SK-N-SH treated with all-trans-retinoic acid at 6 μM for 48 hours (cell line): ENCODE measurements at regions not wholly inside any gene's neighbourhood (a gene's known extent, or its start where the extent isn't known, plus 50 kb on each side); places are given as distances from the start of the nearest gene placed in this dataset.

ENCODE experiments used
- ATAC-seq: fragments of 200-7000 bp; cut with Tn5 transposase; 3 replicates; pipeline ENCODE4 v1.9.1; 2020; ENCODE audit warnings: mild to moderate bottlenecking, moderate library complexity
- ARNTL ChIP-seq: fragments of 450-650 bp; formaldehyde crosslinking; IDR thresholded peaks from 2 replicates; pipeline ENCODE4 v1.5.0; 2020; ENCODE audit warnings: low read depth, mild to moderate bottlenecking, moderate library complexity, borderline replicate concordance
- BACH2 ChIP-seq: fragments of 250-450 bp; sonication (Bioruptor Pico); IDR thresholded peaks from 2 replicates; pipeline ENCODE4 v1.9.0; 2021; ENCODE audit warnings: mild to moderate bottlenecking, borderline replicate concordance
- CSDC2 ChIP-seq: fragments of 250-450 bp; sonication (Bioruptor Pico); IDR thresholded peaks from 2 replicates; pipeline ENCODE4 v1.5.0; 2020; ENCODE audit warnings: mild to moderate bottlenecking, moderate library complexity
- ESRRG ChIP-seq: fragments of 250-450 bp; sonication (Bioruptor Pico); IDR thresholded peaks from 2 replicates; pipeline ENCODE4 v1.6.1; 2021; ENCODE audit warnings: mild to moderate bottlenecking
- GLIS3 ChIP-seq: fragments of 250-450 bp; sonication (Bioruptor Pico); IDR thresholded peaks from 2 replicates; pipeline ENCODE4 v1.5.0; 2020; ENCODE audit warnings: mild to moderate bottlenecking, moderate library complexity
- ISL1 ChIP-seq: fragments of 250-450 bp; sonication (Bioruptor Pico); IDR thresholded peaks from 2 replicates; pipeline ENCODE4 v2.1.2; 2022; ENCODE audit warnings: mild to moderate bottlenecking, moderate library complexity
- OSR1 ChIP-seq: fragments of 250-450 bp; sonication (Bioruptor Pico); IDR thresholded peaks from 2 replicates; pipeline ENCODE4 v1.8.0; 2022; ENCODE audit warnings: moderate library complexity, mild to moderate bottlenecking, inconsistent platforms
- PPARA ChIP-seq: fragments of 250-450 bp; sonication (Bioruptor Pico); IDR thresholded peaks from 2 replicates; pipeline ENCODE4 v1.5.0; 2020; ENCODE audit warnings: mild to moderate bottlenecking, borderline replicate concordance
- RARB ChIP-seq: fragments of 250-450 bp; sonication (Bioruptor Pico); IDR thresholded peaks from 2 replicates; pipeline ENCODE4 v1.8.0; 2021; ENCODE audit warnings: mild to moderate bottlenecking, moderate library complexity
- TCF4 ChIP-seq: fragments of 250-450 bp; sonication (Bioruptor Pico); IDR thresholded peaks from 2 replicates; pipeline ENCODE4 v1.8.0; 2021; ENCODE audit warnings: mild to moderate bottlenecking, moderate library complexity, borderline replicate concordance
- TOX ChIP-seq: fragments of 250-450 bp; sonication (Bioruptor Pico); IDR thresholded peaks from 2 replicates; pipeline ENCODE4 v1.8.0; 2021; ENCODE audit warnings: mild to moderate bottlenecking, moderate library complexity, borderline replicate concordance
- ZC3H10 ChIP-seq: fragments of 250-450 bp; sonication (Bioruptor Pico); IDR thresholded peaks from 2 replicates; pipeline ENCODE4 v1.5.1; 2021; ENCODE audit warnings: mild to moderate bottlenecking, moderate library complexity
- ZFP3 ChIP-seq: fragments of 250-450 bp; sonication (Bioruptor Pico); IDR thresholded peaks from 2 replicates; pipeline ENCODE4 v1.5.0; 2020; ENCODE audit warnings: mild to moderate bottlenecking, moderate library complexity
- ZFP30 ChIP-seq: fragments of 450-650 bp; formaldehyde crosslinking; IDR thresholded peaks from 2 replicates; pipeline ENCODE4 v1.5.0; 2022; ENCODE audit warnings: mild to moderate bottlenecking, moderate library complexity
- ZNF70 ChIP-seq: fragments of 450-650 bp; formaldehyde crosslinking; IDR thresholded peaks from 2 replicates; pipeline ENCODE4 v1.5.0; 2020; ENCODE audit warnings: mild to moderate bottlenecking, moderate library complexity
- ZNF8 ChIP-seq: fragments of 450-650 bp; formaldehyde crosslinking; IDR thresholded peaks from 2 replicates; pipeline ENCODE4 v1.5.0; 2020; ENCODE audit warnings: mild to moderate bottlenecking, moderate library complexity
- TF ChIP-seq, protein P1 (sequence below): fragments of 250-450 bp; sonication (Bioruptor Pico); IDR thresholded peaks from 2 replicates; pipeline ENCODE4 v1.5.1; 2021; ENCODE audit warnings: mild to moderate bottlenecking, moderate library complexity
- TF ChIP-seq, protein P2 (sequence below): fragments of 250-450 bp; sonication (Bioruptor Pico); IDR thresholded peaks from 2 replicates; pipeline ENCODE4 v1.5.1; 2020; ENCODE audit warnings: low read depth, mild to moderate bottlenecking, moderate library complexity
- TF ChIP-seq, protein P3 (sequence below): fragments of 250-450 bp; sonication (Bioruptor Pico); IDR thresholded peaks from 2 replicates; pipeline ENCODE4 v1.8.0; 2020; ENCODE audit warnings: mild to moderate bottlenecking, moderate library complexity, borderline replicate concordance
- TF ChIP-seq, protein P4 (sequence below): fragments of 250-450 bp; sonication (Bioruptor Pico); IDR thresholded peaks from 2 replicates; pipeline ENCODE4 v1.8.0; 2021; ENCODE audit warnings: low read depth, mild to moderate bottlenecking, moderate library complexity, borderline replicate concordance

DNA sequence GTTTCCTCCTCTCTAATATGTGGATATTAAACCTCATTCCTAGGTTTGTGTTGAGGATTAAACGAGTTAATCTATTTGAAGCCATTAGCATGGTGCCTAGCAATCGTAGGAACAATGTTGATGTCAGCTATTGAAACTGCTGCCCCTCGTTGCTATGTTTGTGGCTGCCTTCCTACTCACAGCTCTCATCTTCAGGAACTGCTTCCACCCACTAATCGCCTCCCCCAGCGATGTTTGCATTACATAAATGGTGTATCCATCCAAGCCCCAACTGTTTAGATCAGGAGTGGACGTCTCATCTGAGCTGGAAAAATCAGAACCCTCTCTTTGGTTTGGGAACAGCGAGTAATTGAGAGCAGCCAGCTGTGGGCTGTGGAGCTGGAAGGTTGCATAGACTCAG is 416.6 kb downstream of the ARHGEF28 start:
- TF ChIP-seq PPARA (CRISPR knock-in tag) (no peak), ZFP3 (CRISPR knock-in tag) (no peak), TOX (no peak), RARB (CRISPR knock-in tag) (no peak), OSR1 (CRISPR knock-in tag) (no peak), BACH2 (CRISPR knock-in tag) (no peak), CSDC2 (CRISPR knock-in tag) (no peak), ZC3H10 (CRISPR knock-in tag) (no peak), TCF4 (CRISPR knock-in tag) (no peak), GLIS3 (CRISPR knock-in tag) (no peak), ESRRG (CRISPR knock-in tag) (no peak), ZNF70 (CRISPR knock-in tag) (no peak)
- TF ChIP-seq, protein P1, sequence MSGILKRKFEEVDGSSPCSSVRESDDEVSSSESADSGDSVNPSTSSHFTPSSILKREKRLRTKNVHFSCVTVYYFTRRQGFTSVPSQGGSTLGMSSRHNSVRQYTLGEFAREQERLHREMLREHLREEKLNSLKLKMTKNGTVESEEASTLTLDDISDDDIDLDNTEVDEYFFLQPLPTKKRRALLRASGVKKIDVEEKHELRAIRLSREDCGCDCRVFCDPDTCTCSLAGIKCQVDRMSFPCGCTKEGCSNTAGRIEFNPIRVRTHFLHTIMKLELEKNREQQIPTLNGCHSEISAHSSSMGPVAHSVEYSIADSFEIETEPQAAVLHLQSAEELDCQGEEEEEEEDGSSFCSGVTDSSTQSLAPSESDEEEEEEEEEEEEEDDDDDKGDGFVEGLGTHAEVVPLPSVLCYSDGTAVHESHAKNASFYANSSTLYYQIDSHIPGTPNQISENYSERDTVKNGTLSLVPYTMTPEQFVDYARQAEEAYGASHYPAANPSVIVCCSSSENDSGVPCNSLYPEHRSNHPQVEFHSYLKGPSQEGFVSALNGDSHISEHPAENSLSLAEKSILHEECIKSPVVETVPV: no peak
- TF ChIP-seq, protein P2, sequence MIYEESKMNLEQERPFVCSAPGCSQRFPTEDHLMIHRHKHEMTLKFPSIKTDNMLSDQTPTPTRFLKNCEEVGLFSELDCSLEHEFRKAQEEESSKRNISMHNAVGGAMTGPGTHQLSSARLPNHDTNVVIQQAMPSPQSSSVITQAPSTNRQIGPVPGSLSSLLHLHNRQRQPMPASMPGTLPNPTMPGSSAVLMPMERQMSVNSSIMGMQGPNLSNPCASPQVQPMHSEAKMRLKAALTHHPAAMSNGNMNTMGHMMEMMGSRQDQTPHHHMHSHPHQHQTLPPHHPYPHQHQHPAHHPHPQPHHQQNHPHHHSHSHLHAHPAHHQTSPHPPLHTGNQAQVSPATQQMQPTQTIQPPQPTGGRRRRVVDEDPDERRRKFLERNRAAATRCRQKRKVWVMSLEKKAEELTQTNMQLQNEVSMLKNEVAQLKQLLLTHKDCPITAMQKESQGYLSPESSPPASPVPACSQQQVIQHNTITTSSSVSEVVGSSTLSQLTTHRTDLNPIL (CRISPR knock-in tag): no peak
- TF ChIP-seq, protein P3, sequence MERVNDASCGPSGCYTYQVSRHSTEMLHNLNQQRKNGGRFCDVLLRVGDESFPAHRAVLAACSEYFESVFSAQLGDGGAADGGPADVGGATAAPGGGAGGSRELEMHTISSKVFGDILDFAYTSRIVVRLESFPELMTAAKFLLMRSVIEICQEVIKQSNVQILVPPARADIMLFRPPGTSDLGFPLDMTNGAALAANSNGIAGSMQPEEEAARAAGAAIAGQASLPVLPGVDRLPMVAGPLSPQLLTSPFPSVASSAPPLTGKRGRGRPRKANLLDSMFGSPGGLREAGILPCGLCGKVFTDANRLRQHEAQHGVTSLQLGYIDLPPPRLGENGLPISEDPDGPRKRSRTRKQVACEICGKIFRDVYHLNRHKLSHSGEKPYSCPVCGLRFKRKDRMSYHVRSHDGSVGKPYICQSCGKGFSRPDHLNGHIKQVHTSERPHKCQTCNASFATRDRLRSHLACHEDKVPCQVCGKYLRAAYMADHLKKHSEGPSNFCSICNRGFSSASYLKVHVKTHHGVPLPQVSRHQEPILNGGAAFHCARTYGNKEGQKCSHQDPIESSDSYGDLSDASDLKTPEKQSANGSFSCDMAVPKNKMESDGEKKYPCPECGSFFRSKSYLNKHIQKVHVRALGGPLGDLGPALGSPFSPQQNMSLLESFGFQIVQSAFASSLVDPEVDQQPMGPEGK (CRISPR knock-in tag): no peak
- TF ChIP-seq, protein P4, sequence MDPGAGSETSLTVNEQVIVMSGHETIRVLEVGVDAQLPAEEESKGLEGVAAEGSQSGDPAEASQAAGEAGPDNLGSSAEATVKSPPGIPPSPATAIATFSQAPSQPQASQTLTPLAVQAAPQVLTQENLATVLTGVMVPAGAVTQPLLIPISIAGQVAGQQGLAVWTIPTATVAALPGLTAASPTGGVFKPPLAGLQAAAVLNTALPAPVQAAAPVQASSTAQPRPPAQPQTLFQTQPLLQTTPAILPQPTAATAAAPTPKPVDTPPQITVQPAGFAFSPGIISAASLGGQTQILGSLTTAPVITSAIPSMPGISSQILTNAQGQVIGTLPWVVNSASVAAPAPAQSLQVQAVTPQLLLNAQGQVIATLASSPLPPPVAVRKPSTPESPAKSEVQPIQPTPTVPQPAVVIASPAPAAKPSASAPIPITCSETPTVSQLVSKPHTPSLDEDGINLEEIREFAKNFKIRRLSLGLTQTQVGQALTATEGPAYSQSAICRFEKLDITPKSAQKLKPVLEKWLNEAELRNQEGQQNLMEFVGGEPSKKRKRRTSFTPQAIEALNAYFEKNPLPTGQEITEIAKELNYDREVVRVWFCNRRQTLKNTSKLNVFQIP: no peak

DNA sequence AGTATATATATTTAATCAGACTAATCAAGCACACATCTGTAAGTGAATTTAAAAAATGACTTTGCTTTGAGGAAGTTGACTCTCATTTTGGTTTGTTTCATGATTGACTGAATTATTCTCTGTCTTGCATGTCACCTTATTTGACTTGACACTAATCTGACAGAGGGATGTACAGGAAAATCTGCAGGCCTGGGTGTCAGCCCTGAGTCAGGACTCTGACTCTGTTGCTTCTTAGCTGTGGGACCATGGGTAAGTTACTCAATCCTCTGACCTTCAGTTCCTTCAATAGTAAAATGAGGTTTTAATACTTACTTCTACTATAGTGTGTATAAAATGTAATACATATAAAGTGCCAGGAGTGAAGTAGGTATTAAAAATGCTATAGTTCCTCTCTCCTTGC is 415.9 kb downstream of the ARHGEF28 start:
- TF ChIP-seq BACH2 (CRISPR knock-in tag) (no peak), GLIS3 (CRISPR knock-in tag) (no peak), ZC3H10 (CRISPR knock-in tag) (no peak), ZFP3 (CRISPR knock-in tag) (no peak), TOX (no peak), ARNTL (CRISPR knock-in tag) (no peak), ZFP30 (no peak), ISL1 (CRISPR knock-in tag) (no peak), CSDC2 (CRISPR knock-in tag) (no peak), OSR1 (CRISPR knock-in tag) (no peak), PPARA (CRISPR knock-in tag) (no peak), RARB (CRISPR knock-in tag) (no peak), TCF4 (CRISPR knock-in tag) (no peak), ZNF8 (no peak)
- TF ChIP-seq, protein P3 (CRISPR knock-in tag): no peak
- TF ChIP-seq, protein P1: no peak
- TF ChIP-seq, protein P2 (CRISPR knock-in tag): no peak
- no peak for ATAC-seq

More for the DNA sequence above, 416.6 kb downstream of the ARHGEF28 start:
- ATAC-seq: no peak
